ENCODE measurements at regions not wholly inside any gene's neighbourhood (a gene's known extent, or its start where the extent isn't known, plus 50 kb on each side); places are given as distances from the start of the nearest gene placed in this dataset.

GRCh38 chr3:89845053-89845452, 737.6 kb downstream of the EPHA3 start:
- Histone ChIP-seq H3K79me2 (no peaks in the 10 kb centered on the region), H3K4me3 (no peak overlapping the region), H2AFZ (no peak overlapping the region), H3K9me2 (replicated peaks; ENCODE audit: insufficient read depth) (no peaks in the 10 kb centered on the region), H3K27ac (no peak overlapping the region), H4K20me1 (ENCODE audit: insufficient read depth, poor library complexity, severe bottlenecking) (no peaks in the 10 kb centered on the region), H3K4me2 (no peak overlapping the region), H3K4me1 (ENCODE audit: insufficient read depth) (no peaks in the 10 kb centered on the region), H3K36me3 (replicated peaks; ENCODE audit: insufficient read depth, low read depth) (no peaks in the 10 kb centered on the region), H3K27me3 (no peaks in the 10 kb centered on the region), H3K9me3 (ENCODE audit: low read depth) (no peaks in the 10 kb centered on the region)
- DNase-seq (ENCODE audit: low spot score): no peak
- TF ChIP-seq EZH2phosphoT487 (IDR thresholded peaks at IDR 0.05; ENCODE audit: low read depth, severe bottlenecking, unreplicated experiment) (no peak), EZH2 (IDR thresholded peaks at IDR 0.05; ENCODE audit: borderline replicate concordance) (no peak), CTCF (IDR thresholded peaks at IDR 0.05; ENCODE audit: poor library complexity) (no peak)
- WGBS (ENCODE audit: low lambda C conversion rate, missing lambda C conversion rate): 63% methylated on average over 1 of the region's 1 CpG

- Histone ChIP-seq H4K20me1 (ENCODE audit: insufficient read depth, poor library complexity, severe bottlenecking) (no peaks in the 10 kb centered on the region), H3K4me2 (no peak overlapping the region), H3K4me1 (ENCODE audit: insufficient read depth) (no peaks in the 10 kb centered on the region), H2AFZ (no peak overlapping the region), H3K9me3 (ENCODE audit: low read depth) (no peaks in the 10 kb centered on the region), H3K27ac (no peak overlapping the region), H3K27me3 (no peaks in the 10 kb centered on the region), H3K36me3 (replicated peaks; ENCODE audit: insufficient read depth, low read depth) (no peaks in the 10 kb centered on the region), H3K9me2 (replicated peaks; ENCODE audit: insufficient read depth) (no peaks in the 10 kb centered on the region), H3K79me2 (no peaks in the 10 kb centered on the region), H3K4me3 (no peak overlapping the region)
- TF ChIP-seq CTCF (IDR thresholded peaks at IDR 0.05; ENCODE audit: poor library complexity) (no peak), EZH2 (IDR thresholded peaks at IDR 0.05; ENCODE audit: borderline replicate concordance) (no peak), EZH2phosphoT487 (IDR thresholded peaks at IDR 0.05; ENCODE audit: low read depth, severe bottlenecking, unreplicated experiment) (no peak)
- no peak for DNase-seq (ENCODE audit: low spot score)
- 81% methylated on average over 1 of the region's 1 CpG for WGBS (ENCODE audit: low lambda C conversion rate, missing lambda C conversion rate)
Measured at GRCh38 chr3:89847955-89848354, 740.5 kb downstream of the EPHA3 start.

- peak; percentile 83 for DNase-seq (ENCODE audit: low spot score)
- Histone ChIP-seq H3K27me3 (no peaks in the 10 kb centered on the region), H3K36me3 (replicated peaks; ENCODE audit: insufficient read depth, low read depth) (no peaks in the 10 kb centered on the region)
Measured at GRCh38 chr3:89851974-89852621, 744.7 kb downstream of the EPHA3 start.

More at GRCh38 chr3:89851974-89852621, 744.7 kb downstream of the EPHA3 start:
- no peaks in the 10 kb centered on the region for H3K9me3 ChIP-seq (ENCODE audit: low read depth)
- 6% methylated on average over 9 of the region's 9 CpGs for WGBS (ENCODE audit: low lambda C conversion rate, missing lambda C conversion rate)
- H3K4me3 ChIP-seq: no peak overlapping the region
- TF ChIP-seq CTCF (IDR thresholded peaks at IDR 0.05; ENCODE audit: poor library complexity) (peak; percentile 90), EZH2phosphoT487 (IDR thresholded peaks at IDR 0.05; ENCODE audit: low read depth, severe bottlenecking, unreplicated experiment) (no peak)
- no peak overlapping the region for H2AFZ ChIP-seq
- H3K4me1 ChIP-seq (ENCODE audit: insufficient read depth): no peaks in the 10 kb centered on the region
- H4K20me1 ChIP-seq (ENCODE audit: insufficient read depth, poor library complexity, severe bottlenecking): no peaks in the 10 kb centered on the region
- H3K27ac ChIP-seq: no peak overlapping the region
- H3K4me2 ChIP-seq: no peak overlapping the region
- H3K9me2 ChIP-seq (replicated peaks; ENCODE audit: insufficient read depth): no peaks in the 10 kb centered on the region
- no peaks in the 10 kb centered on the region for H3K79me2 ChIP-seq

Measured in hepatocyte (in vitro differentiated cells).